Panc1 (cell line): ENCODE measurements at regions not wholly inside any gene's neighbourhood (a gene's known extent, or its start where the extent isn't known, plus 50 kb on each side); places are given as distances from the start of the nearest gene placed in this dataset.

Experiments
- ATAC-seq: fragments of 200-7000 bp; cut with Tn5 transposase; 2 replicates; pipeline ENCODE4 v1.9.1; 2020; ENCODE audit warnings: mild to moderate bottlenecking, moderate library complexity
- BruUV-seq: library from RNA; stranded (reverse); fragments of 400-500 nt; replicated peaks from 2 replicates; lab custom pipeline; 2021; lab: Mats Ljungman, UMichigan
- CTCF ChIA-PET: fragments of 300-600 bp; sonication (Branson Sonifier 250); formaldehyde crosslinking; loops from one replicate; lab custom pipeline; 2022; ENCODE audit warnings: antibody characterized with exemption; lab: Charles Lee
- POLR2A ChIA-PET: fragments of 300-600 bp; sonication (Branson Sonifier 250); formaldehyde crosslinking; loops from one replicate; lab custom pipeline; 2022; ENCODE audit warnings: antibody characterized with exemption; lab: Charles Lee
- DNase-seq: peaks from one replicate; pipeline ENCODE4 v3.0.0-alpha.2; 2010; ENCODE audit warnings: low read depth, low spot score
- H3K27ac ChIP-seq: 2 replicates; pipeline ENCODE4 v1.5.1; 2011; ENCODE audit warnings: mild to moderate bottlenecking, low read length, inconsistent platforms
- H3K27me3 ChIP-seq: fragments of 200-500 bp; sonication (Bioruptor generic); 2 replicates; pipeline ENCODE4 v1.6.0; 2014; ENCODE audit warnings: low read length, inconsistent platforms; ENCODE audit not compliant: control insufficient read depth, insufficient read depth
- H3K36me3 ChIP-seq: fragments of 200-500 bp; sonication (Bioruptor generic); 2 replicates; pipeline ENCODE4 v1.5.1; 2014; ENCODE audit warnings: inconsistent platforms, mild to moderate bottlenecking, low read length, moderate library complexity; ENCODE audit not compliant: control insufficient read depth, insufficient read depth
- H3K4me1 ChIP-seq: 2 replicates; pipeline ENCODE4 v1.5.1; 2011; ENCODE audit warnings: inconsistent platforms, mild to moderate bottlenecking, low read length, moderate library complexity; ENCODE audit not compliant: control insufficient read depth, insufficient read depth
- H3K4me3 ChIP-seq, 2 experiments: 2 replicates each; pipeline ENCODE4 v1.5.1; 2011 to 2012; ENCODE audit warnings: low read depth in 2 of 2, low read length in 2 of 2, mild to moderate bottlenecking in 2 of 2, inconsistent platforms in 1 of 2, moderate library complexity in 1 of 2
- H3K9me3 ChIP-seq: fragments of 200-500 bp; sonication (Bioruptor generic); 2 replicates; pipeline ENCODE4 v1.5.1; 2014; ENCODE audit warnings: low read depth, mild to moderate bottlenecking, inconsistent platforms, low read length, moderate library complexity; ENCODE audit not compliant: control insufficient read depth, insufficient read depth
- SIN3A ChIP-seq: IDR thresholded peaks from 2 replicates; pipeline ENCODE4 v1.6.1; 2012; ENCODE audit warnings: low read depth, mild to moderate bottlenecking, low read length, moderate library complexity, borderline replicate concordance; ENCODE audit not compliant: insufficient read depth
- in situ Hi-C: cut with HindIII; loops from 2 replicates; pipeline ENCODE4 v1.10.0; 2016; ENCODE audit warnings: low sequenced_read_pairs, low pct_unique_long_range_greater_than_20kb
- intact Hi-C: fragments of 100-400 bp; cut with micrococcal nuclease; formaldehyde crosslinking; loops from one replicate; pipeline ENCODE4 v1.10.0; 2022; ENCODE audit not compliant: unreplicated experiment

DNA sequence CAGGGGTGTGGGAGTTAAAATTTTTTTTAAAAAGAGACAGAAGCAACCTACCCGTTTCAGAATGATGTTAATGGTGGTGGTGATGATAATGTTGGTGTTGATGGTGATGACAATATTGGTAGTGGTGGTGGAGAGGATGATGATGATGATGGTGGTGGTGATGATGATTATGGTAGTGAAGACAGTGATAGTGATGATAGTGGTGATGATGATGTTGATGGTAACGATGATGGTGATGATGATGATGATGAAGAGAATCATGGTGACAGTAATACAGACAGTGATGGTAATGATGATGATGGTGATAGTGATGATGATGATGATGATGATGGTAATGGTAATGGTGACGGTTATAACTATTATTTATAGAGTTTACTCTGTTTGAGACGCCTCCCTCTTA lies 117.6 kb downstream of the ICE1 start:
- DNase-seq (no peak), ATAC-seq (no peak)
- H3K9me3 ChIP-seq = no peaks in the 10 kb centered on the region
- ChIA-PET POLR2A (no interaction called here), CTCF (no interaction called here)
- in situ Hi-C loops = no loop called here
- no peak overlapping the region for H3K4me3 ChIP-seq
- no peak for TF ChIP-seq SIN3A
- BruUV-seq = no TSS peak
- H3K27me3 ChIP-seq = no peaks in the 10 kb centered on the region
- no peak overlapping the region for H3K27ac ChIP-seq
- H3K36me3 ChIP-seq = no peaks in the 10 kb centered on the region
- H3K4me1 ChIP-seq = no peaks in the 10 kb centered on the region
- intact Hi-C loops = no loop called here
